Mesothelial cell of epicardium (in vitro differentiated cells): ENCODE measurements at regions not wholly inside any gene's neighbourhood (a gene's known extent, or its start where the extent isn't known, plus 50 kb on each side); places are given as distances from the start of the nearest gene placed in this dataset.

Experiments
- DNase-seq, 2 experiments: peaks; one replicate each; pipeline ENCODE4 v3.0.0; 2021; ENCODE audit warnings: low spot score in 2 of 2; ENCODE audit not compliant: unreplicated experiment in 2 of 2
- H3K27ac Mint-ChIP-seq: 2 replicates; pipeline ENCODE4 v1.8.0; 2021; ENCODE audit warnings: mixed read lengths
- H3K27me3 Mint-ChIP-seq: 2 replicates; pipeline ENCODE4 v1.8.0; 2021; ENCODE audit warnings: low read depth, mixed read lengths
- H3K36me3 Mint-ChIP-seq: 2 replicates; pipeline ENCODE4 v1.8.0; 2021; ENCODE audit warnings: mixed read lengths
- H3K4me1 Mint-ChIP-seq: 2 replicates; pipeline ENCODE4 v1.8.0; 2021; ENCODE audit warnings: mixed read lengths
- H3K4me3 Mint-ChIP-seq: 2 replicates; pipeline ENCODE4 v1.8.0; 2021; ENCODE audit warnings: mild to moderate bottlenecking, moderate library complexity, mixed read lengths
- H3K9me3 Mint-ChIP-seq: 2 replicates; pipeline ENCODE4 v1.8.0; 2021; ENCODE audit warnings: mixed read lengths
- CTCF ChIP-seq: fragments of 200-600 bp; sonication (generic); IDR thresholded peaks from one replicate; pipeline ENCODE4 v1.5.0; 2021; ENCODE audit warnings: antibody characterized with exemption; ENCODE audit not compliant: unreplicated experiment

- no peak for TF ChIP-seq CTCF
- H3K27ac Mint-ChIP-seq: no peak overlapping the region
- no peak for DNase-seq
- no peak overlapping the region for H3K4me3 Mint-ChIP-seq
- H3K27me3 Mint-ChIP-seq: peaks cover 9% of the 10 kb centered on the region
- H3K36me3 Mint-ChIP-seq: no peaks in the 10 kb centered on the region
- no peaks in the 10 kb centered on the region for H3K9me3 Mint-ChIP-seq
- no peaks in the 10 kb centered on the region for H3K4me1 Mint-ChIP-seq
These were observed 357.7 kb downstream of the MFSD1 start for GRCh38 chr3:159159546-159159945.

- Mint-ChIP-seq H3K9me3 (no peaks in the 10 kb centered on the region), H3K36me3 (no peaks in the 10 kb centered on the region), H3K27me3 (peaks cover 5% of the 10 kb centered on the region), H3K27ac (no peak overlapping the region), H3K4me1 (no peaks in the 10 kb centered on the region), H3K4me3 (no peak overlapping the region)
- DNase-seq: no peak
- TF ChIP-seq CTCF: no peak
These were observed 361.8 kb downstream of the MFSD1 start for GRCh38 chr3:159163656-159164055.

- Mint-ChIP-seq H3K4me3 (no peak overlapping the region), H3K27me3 (peaks cover 7% of the 10 kb centered on the region), H3K9me3 (no peaks in the 10 kb centered on the region), H3K27ac (no peak overlapping the region), H3K4me1 (no peaks in the 10 kb centered on the region), H3K36me3 (no peaks in the 10 kb centered on the region)
- no peak for TF ChIP-seq CTCF
- DNase-seq: no peak
These were observed 364.1 kb downstream of the MFSD1 start for GRCh38 chr3:159165961-159166360.

- TF ChIP-seq CTCF: no peak
- no peaks in the 10 kb centered on the region for H3K36me3 Mint-ChIP-seq
- no peaks in the 10 kb centered on the region for H3K9me3 Mint-ChIP-seq
- DNase-seq: no peak
- peaks cover 7% of the 10 kb centered on the region for H3K27me3 Mint-ChIP-seq
- no peak overlapping the region for H3K27ac Mint-ChIP-seq
- H3K4me3 Mint-ChIP-seq: no peak overlapping the region
- no peaks in the 10 kb centered on the region for H3K4me1 Mint-ChIP-seq
These were observed 365.2 kb downstream of the MFSD1 start for GRCh38 chr3:159166899-159167586.

GRCh38 chr3:159168788-159169187, 366.9 kb downstream of the MFSD1 start:
- no peak for TF ChIP-seq CTCF
- Mint-ChIP-seq H3K27ac (no peak overlapping the region), H3K4me3 (no peak overlapping the region), H3K27me3 (peaks cover 9% of the 10 kb centered on the region), H3K9me3 (no peaks in the 10 kb centered on the region), H3K4me1 (no peaks in the 10 kb centered on the region), H3K36me3 (no peaks in the 10 kb centered on the region)
- DNase-seq: no peak

- H3K4me3 Mint-ChIP-seq: no peak overlapping the region
- H3K27me3 Mint-ChIP-seq: peaks cover 9% of the 10 kb centered on the region
These were observed 368.0 kb downstream of the MFSD1 start for GRCh38 chr3:159169828-159170227.

More at GRCh38 chr3:159169828-159170227, 368.0 kb downstream of the MFSD1 start:
- no peak for DNase-seq
- H3K9me3 Mint-ChIP-seq: no peaks in the 10 kb centered on the region
- no peaks in the 10 kb centered on the region for H3K4me1 Mint-ChIP-seq
- H3K27ac Mint-ChIP-seq: no peak overlapping the region
- H3K36me3 Mint-ChIP-seq: no peaks in the 10 kb centered on the region
- TF ChIP-seq CTCF: no peak
